Colonic mucosa (tissue), 4 donors: ENCODE measurements at regions not wholly inside any gene's neighbourhood (a gene's known extent, or its start where the extent isn't known, plus 50 kb on each side); places are given as distances from the start of the nearest gene placed in this dataset.

ENCODE experiments used
- DNase-seq: peaks from one replicate; pipeline ENCODE4 v3.0.0-alpha.2; 2020
- H3K27ac ChIP-seq: fragments of 200-600 bp; one replicate; pipeline ENCODE4 v1.8.0; 2021
- H3K27me3 ChIP-seq: fragments of 200-600 bp; one replicate; pipeline ENCODE4 v1.8.0; 2021
- H3K36me3 ChIP-seq: fragments of 200-600 bp; one replicate; pipeline ENCODE4 v1.8.0; 2021
- H3K4me1 ChIP-seq: fragments of 200-600 bp; one replicate; pipeline ENCODE4 v1.8.0; 2021; ENCODE audit warnings: mild to moderate bottlenecking
- H3K4me3 ChIP-seq: fragments of 200-600 bp; one replicate; pipeline ENCODE4 v1.8.0; 2021
- H3K9ac ChIP-seq, 2 donors: one replicate each; pipeline ENCODE4 v1.7.0; 2013; ENCODE audit warnings: control low read depth in 2 of 2, low read depth in 2 of 2, low read length in 2 of 2
- H3K9me3 ChIP-seq: fragments of 200-600 bp; one replicate; pipeline ENCODE4 v1.8.0; 2021
- intact Hi-C: fragments of 100-400 bp; cut with DNase I; formaldehyde crosslinking; loops from one replicate; pipeline ENCODE4 v1.14.1; 2022
- TF ChIP-seq, protein P1 (sequence below): fragments of 200-600 bp; IDR thresholded peaks from one replicate; pipeline ENCODE4 v1.8.0; 2022; ENCODE audit warnings: antibody characterized with exemption, mild to moderate bottlenecking
- donor health status: healthy.
- donor health status: DM: no; HTN: no; CAD: no.
- donor health status: DM: no; HTN: no; CAD: no.

DNA sequence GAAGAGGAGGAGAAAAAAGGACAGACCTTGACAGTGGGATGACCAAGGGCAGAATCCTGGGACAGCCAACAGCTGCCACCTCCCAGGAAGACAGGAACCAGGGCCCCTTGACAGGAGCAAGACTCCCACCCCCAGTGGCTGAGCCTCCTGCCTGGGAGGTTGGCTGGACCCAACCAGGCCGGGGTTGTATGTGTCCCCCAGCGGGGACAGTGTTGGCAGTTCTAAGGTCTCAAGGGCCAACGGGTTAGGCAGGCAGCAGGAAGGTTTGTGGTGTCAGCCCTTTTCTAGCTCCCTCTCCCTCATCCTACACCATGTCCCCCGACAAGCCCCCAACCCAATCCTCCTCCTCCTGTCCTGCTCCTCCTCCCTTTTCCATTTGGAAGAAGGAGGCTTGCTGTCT, 126.2 kb downstream of the MRM1 start:
- Histone ChIP-seq H3K36me3 (no peaks in the 10 kb centered on the region), H3K9me3 (no peaks in the 10 kb centered on the region), H3K9ac (no peak overlapping the region), H3K4me1 (no peaks in the 10 kb centered on the region), H3K4me3 (no peak overlapping the region), H3K27me3 (no peaks in the 10 kb centered on the region), H3K27ac (no peak overlapping the region)
- intact Hi-C loops = no loop called here
- TF ChIP-seq, protein P1, sequence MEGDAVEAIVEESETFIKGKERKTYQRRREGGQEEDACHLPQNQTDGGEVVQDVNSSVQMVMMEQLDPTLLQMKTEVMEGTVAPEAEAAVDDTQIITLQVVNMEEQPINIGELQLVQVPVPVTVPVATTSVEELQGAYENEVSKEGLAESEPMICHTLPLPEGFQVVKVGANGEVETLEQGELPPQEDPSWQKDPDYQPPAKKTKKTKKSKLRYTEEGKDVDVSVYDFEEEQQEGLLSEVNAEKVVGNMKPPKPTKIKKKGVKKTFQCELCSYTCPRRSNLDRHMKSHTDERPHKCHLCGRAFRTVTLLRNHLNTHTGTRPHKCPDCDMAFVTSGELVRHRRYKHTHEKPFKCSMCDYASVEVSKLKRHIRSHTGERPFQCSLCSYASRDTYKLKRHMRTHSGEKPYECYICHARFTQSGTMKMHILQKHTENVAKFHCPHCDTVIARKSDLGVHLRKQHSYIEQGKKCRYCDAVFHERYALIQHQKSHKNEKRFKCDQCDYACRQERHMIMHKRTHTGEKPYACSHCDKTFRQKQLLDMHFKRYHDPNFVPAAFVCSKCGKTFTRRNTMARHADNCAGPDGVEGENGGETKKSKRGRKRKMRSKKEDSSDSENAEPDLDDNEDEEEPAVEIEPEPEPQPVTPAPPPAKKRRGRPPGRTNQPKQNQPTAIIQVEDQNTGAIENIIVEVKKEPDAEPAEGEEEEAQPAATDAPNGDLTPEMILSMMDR = no peak
- DNase-seq = no peak

DNA sequence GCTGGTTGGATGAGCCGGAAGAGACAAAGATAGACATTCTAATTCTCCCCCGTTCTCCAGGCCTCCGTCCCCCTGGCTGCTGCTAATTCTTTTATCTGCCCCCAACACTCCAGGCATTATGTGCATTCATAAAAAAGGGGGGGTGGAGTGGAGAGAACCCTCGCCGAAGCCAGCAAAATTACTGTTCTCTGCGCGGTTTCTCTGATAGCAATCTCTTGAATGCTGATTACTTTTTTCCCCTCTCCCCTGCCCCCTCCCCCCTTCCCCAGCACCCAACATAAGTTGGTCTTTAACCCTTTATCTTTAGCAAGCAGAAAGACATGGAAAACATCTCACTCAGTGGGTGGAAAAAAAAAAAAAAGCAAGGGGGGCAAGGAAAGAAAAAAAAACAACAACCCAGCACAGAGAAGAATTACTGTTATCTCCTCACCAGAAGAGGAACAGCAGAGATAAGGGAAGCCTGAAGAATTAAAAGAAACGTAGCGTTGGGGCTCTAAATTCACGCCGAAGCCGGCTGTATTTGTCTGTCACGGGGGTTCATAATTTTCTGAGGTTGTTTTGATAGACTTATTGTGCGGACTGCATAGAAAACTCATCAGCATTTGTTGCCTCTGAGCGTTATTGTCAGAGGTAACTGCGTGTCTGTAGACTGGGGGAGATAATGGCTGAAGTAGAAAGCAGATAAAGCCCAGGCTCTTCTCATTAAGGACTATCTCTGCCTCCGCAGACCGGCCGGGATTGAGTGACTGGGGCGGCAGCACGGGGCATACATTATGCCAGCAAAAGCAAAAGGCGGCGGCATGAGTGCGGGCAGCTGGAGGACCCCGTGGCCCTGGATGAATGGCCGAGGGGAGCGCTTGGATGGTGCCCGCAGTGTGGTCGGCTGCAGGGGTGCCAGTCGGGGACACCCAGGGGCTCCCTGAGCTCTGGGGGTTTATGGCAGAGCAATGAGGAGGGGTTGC, 126.9 kb downstream of the MRM1 start:
- no peaks in the 10 kb centered on the region for H3K36me3 ChIP-seq
- no peak overlapping the region for H3K9ac ChIP-seq
- H3K4me1 ChIP-seq = no peaks in the 10 kb centered on the region
- no peaks in the 10 kb centered on the region for H3K9me3 ChIP-seq
- H3K27me3 ChIP-seq = no peaks in the 10 kb centered on the region
- intact Hi-C loops = no loop called here
- TF ChIP-seq, protein P1 = no peak
- no peak overlapping the region for H3K27ac ChIP-seq
- no peak for DNase-seq
- H3K4me3 ChIP-seq = no peak overlapping the region

DNA sequence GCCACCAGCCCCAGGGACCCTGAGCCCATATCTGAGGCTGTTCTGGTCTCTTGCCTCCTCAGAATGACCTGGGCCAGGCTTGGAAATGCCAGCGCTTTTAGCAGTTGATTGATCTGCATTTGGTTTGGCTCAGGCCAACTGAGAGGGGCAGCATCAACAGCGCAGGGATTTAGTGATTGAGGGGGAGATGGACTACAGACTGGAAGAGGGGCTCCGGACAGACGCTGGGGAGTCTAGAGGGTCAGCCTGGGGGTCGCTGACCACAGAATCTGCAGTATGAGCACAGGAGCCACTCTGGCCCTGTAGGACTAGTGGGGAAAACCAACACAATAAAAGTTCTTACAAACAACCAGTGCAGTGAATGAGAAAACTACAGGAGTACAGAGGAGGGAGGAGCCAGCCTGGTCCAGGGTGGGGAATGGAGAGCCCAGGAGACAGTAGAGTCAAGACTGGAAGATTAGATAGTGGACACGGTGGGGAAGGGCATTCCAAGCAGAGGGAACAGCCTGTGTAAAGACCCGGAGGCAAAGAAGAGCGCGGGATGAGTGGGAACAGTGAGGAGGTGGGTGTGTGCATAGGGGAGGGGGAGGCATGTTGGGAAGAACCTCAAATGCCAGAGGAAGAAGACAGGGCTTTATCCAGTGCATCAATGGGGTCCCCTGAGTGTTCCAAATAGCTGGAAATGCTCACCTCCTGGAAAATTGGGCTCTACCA, 128.9 kb downstream of the MRM1 start:
- TF ChIP-seq, protein P1 = no peak
- Histone ChIP-seq H3K9me3 (no peaks in the 10 kb centered on the region), H3K4me3 (no peak overlapping the region), H3K36me3 (no peaks in the 10 kb centered on the region), H3K27ac (no peak overlapping the region), H3K27me3 (no peaks in the 10 kb centered on the region), H3K4me1 (no peaks in the 10 kb centered on the region), H3K9ac (no peak overlapping the region)
- intact Hi-C loops = no loop called here
- DNase-seq = no peak

DNA sequence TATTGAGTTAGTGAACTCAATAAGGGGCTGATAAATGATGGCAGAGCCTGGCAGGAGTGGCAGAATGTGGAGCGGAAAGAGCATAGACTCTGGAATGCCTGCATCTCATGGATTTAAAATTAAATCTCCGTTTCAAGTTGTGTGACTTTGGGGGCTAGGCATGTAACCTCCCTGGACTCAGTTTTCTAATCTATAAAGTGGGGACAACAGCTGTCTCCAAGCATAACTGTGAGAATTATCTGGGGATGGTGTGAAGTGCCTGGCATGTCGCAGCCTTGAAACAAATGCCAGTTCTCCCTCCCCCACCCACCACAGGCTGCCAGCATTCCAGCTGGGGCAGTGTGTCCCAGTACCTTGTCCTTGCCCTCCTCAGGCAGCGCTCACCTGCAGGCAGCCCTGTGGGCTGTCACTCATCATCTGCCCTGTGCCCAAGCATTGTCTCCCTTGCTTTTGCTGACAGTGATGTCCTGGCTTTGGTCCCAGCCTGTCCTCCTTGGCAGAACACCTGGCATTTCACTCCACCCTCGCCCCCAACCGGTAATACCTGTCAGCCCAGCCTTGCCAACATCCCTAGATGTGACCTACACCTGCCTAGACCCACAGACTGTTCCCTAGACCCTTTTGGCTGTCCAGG, 129.6 kb downstream of the MRM1 start:
- Histone ChIP-seq H3K9ac (no peak overlapping the region), H3K9me3 (no peaks in the 10 kb centered on the region), H3K27me3 (no peaks in the 10 kb centered on the region), H3K4me1 (no peaks in the 10 kb centered on the region), H3K36me3 (no peaks in the 10 kb centered on the region), H3K4me3 (no peak overlapping the region), H3K27ac (no peak overlapping the region)
- peak; percentile 35 for DNase-seq
- intact Hi-C loops = no loop called here
- TF ChIP-seq, protein P1 = no peak

DNA sequence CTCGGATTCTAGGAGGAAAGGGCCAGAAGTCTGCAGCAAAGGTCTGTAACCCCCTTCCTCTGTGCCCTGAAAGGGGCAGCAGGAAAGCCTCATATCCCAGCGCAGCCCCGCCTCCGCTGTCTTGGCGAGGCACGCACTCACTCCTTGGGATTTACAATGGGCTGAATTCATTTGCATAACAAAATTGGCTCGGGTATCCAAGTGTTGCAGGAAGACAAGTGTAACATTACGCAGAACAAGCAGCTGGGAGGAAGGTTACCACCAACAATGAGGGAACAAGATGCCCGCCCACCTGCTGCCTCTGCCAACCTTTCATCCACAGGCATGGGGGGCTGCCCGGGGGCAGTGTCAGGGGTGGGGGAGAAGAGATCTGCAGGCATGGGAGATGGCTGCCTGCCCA, 130.4 kb downstream of the MRM1 start:
- TF ChIP-seq, protein P1 = no peak
- intact Hi-C loops = no loop called here
- H3K36me3 ChIP-seq = no peaks in the 10 kb centered on the region
- no peak overlapping the region for H3K9ac ChIP-seq
- no peaks in the 10 kb centered on the region for H3K9me3 ChIP-seq
- no peaks in the 10 kb centered on the region for H3K4me1 ChIP-seq
- DNase-seq = no peak
- H3K27ac ChIP-seq = no peak overlapping the region
- no peaks in the 10 kb centered on the region for H3K27me3 ChIP-seq
- no peak overlapping the region for H3K4me3 ChIP-seq
